GM21825 (cell line): ENCODE measurements at regions not wholly inside any gene's neighbourhood (a gene's known extent, or its start where the extent isn't known, plus 50 kb on each side); places are given as distances from the start of the nearest gene placed in this dataset.
"Not testable (repeated sequence)": the region's sequence is repeated elsewhere in the genome, so short reads cannot be mapped to it uniquely, and the experiment has no call there.

ENCODE experiments used
- ATAC-seq: cut with Tn5 transposase; IDR thresholded peaks from one replicate; pipeline ENCODE4 v1.9.1; 2021; ENCODE audit warnings: mild to moderate bottlenecking, moderate library complexity; ENCODE audit not compliant: unreplicated experiment

- no peak for ATAC-seq
Observed at GRCh38 chr22:22193923-22194322, 50.7 kb upstream of the VPREB1 start.

- ATAC-seq = not testable (repeated sequence)
Observed at GRCh38 chr22:22193462-22193861, 51.1 kb upstream of the VPREB1 start.

GRCh38 chr22:22193006-22193405 lies 51.6 kb upstream of the VPREB1 start:
- ATAC-seq = not testable (repeated sequence)

DNA sequence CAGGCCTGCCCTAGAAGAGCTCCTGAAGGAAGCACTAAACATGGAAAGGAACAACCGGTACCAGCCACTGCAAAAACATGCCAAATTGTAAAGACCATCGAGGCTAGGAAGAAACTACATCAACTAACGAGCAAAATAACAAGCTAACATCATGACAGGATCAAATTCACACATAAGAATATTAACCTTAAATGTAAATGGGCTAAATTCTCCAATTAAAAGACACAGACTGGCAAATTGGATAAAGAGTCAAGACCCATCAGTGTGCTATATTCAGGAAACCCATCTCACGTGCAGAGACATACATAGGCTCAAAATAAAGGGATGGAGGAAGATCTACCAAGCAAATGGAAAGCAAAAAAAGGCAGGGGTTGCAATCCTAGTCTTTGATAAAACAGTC lies 54.8 kb upstream of the VPREB1 start:
- ATAC-seq = not testable (repeated sequence)

DNA sequence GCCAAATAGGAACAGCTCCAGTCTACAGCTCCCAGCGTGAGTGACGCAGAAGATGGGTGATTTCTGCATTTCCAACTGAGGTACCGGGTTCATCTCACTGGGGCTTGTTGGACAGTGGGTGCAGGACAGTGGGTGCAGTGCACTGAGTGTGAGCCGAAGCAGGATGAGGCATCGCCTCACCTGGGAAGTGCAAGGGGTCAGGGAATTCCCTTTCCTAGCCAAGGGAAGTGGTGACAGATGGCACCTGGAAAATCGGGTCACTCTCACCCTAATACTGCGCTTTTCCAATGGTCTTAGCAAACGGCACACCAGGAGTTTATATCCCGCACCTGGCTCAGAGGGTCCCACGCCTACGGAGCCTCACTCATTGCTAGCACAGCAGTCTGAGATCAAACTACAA lies 56.7 kb upstream of the VPREB1 start:
- ATAC-seq = not testable (repeated sequence)

DNA sequence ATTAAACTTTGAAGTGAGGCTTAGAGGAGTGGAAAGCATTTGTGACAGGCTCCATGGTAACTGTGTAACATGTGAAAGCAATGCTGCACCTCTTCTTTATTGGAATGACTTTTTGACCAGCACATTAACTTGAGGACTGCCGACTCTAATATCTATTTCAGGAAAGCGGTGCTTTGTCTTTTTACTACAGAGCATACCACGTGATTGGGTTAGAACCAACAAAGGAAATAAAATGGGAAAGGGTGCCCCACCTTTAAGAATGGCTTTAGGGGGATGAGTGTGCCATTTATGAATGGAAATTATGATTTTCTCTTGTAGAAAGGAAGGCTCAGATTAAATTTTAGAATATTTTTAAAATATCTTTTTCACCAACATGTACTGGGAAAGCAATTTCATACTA lies 57.3 kb upstream of the VPREB1 start:
- no peak for ATAC-seq

DNA sequence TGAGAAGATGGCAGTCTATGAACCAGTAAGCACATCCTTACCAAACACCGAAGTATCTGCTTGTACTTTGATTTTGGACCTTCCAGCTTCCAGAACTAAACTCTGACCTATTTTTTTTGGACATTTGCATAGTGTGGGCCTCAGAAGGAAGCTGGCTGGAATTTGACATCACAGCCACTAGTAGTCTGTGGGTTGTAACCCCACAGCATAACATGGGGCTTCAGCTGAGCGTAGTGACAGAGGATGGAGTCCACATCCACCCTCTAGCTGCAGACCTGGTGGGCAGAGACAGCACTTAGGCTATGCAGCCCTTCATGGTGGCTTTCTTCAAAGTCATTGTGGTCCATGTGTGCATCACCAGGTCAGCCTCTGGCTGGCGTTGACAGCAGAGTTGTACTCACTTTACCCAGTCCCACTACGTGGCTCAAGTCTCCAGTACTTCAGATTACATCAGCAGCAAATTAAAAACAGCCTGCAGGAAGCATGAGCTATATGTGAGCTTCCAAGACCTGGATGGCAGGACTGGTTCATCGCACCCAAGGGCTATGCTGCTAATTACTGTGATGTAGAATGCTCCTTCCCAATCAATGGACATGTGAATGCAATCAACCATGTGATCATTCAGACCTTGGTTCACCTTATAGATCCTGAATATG lies 58.6 kb upstream of the VPREB1 start:
- no peak for ATAC-seq

DNA sequence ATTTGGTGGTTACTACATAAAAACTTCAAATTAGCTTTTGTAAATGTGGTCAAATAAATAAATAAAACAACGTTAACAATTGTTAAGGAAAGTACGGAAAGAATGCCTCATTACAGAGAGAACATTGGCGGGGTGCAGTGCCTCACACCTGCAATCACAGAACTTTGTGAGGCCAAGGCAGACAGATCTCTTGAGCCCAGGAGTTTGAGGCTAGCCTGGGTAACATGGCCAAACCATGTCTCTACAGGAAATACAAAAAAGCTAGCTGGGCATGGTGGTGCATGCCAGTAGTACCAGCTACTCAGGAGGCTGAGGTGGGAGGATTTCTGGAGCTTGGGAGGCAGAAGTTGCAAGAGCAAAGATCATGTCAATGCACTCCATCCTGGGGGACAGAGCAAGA lies 59.4 kb upstream of the VPREB1 start:
- no peak for ATAC-seq

- ATAC-seq = no peak
Observed at GRCh38 chr22:22184277-22184807, 60.2 kb upstream of the VPREB1 start.

DNA sequence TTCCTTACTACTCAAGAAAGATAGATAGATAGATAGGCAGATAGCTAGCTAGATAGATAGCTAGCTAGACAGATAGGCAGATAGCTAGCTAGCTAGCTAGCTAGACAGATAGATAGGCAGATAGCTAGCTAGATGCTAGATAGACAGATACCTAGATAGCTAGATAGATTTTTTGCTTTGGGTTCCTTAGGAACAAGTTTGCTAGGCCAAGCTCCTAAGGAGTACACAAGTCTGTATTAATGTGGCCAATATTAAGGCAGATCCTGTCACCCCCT lies 61.7 kb upstream of the VPREB1 start:
- ATAC-seq = no peak

- no peak for ATAC-seq
Observed at GRCh38 chr22:22182218-22182989, 62.2 kb upstream of the VPREB1 start.

DNA sequence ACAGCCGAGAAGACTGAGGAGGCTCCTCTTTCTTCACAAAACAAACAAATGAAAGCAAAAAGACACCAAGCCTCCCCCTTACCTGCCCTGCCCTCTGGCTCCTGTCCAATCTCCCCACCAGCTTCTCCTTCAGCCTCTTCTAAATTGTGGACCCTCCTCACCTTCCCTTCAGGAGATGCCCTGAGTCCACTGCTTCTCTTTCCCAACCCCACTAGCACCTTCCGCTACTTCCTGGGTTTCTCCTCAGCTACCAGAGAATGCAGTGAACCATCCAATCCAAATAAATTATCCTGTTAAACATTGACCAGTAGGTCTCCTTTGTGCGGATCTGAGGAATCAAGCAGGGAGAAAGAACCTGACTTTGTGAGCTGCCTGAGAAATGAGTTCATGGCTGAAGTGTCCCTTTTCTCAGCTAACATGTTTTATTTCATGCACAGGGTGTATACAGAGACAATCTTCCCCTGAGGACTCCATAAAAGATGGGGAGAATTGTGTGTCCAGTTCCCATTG lies 63.2 kb upstream of the VPREB1 start:
- ATAC-seq = no peak

GRCh38 chr22:22180738-22181285 lies 63.8 kb upstream of the VPREB1 start:
- ATAC-seq = no peak

GRCh38 chr22:22179858-22180257 lies 64.7 kb upstream of the VPREB1 start:
- ATAC-seq = no peak

GRCh38 chr22:22178992-22179391 lies 65.6 kb upstream of the VPREB1 start:
- ATAC-seq = no peak

DNA sequence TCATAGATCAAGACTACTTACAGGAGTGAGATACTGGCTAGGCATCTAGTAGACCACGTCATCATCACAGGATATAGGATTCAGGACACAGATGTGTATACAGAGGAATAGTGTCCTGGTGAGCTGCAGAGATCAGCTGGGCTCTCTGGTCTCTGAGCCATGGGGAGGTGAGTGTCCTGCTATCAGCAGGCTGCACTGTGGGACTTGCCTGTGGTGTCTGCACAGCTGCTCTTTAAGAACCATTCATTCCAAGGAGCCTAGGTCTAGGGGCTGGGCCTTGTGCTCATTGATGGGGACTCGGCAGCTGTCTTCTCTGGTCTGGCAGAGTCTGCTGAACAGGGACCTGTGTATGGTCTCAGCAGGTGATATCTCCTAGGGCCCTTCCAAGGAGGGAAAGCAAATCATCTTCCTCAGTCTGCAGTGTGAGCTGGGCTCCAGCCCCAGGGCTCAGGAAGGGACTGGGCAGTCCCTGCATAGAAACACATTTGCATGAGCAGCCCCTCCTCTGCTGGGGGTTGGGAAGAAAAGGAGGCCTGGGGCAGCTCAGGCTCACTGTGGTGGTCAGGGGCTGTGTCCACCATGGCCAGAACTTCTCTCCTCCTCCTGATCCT lies 66.1 kb upstream of the VPREB1 start:
- no peak for ATAC-seq

DNA sequence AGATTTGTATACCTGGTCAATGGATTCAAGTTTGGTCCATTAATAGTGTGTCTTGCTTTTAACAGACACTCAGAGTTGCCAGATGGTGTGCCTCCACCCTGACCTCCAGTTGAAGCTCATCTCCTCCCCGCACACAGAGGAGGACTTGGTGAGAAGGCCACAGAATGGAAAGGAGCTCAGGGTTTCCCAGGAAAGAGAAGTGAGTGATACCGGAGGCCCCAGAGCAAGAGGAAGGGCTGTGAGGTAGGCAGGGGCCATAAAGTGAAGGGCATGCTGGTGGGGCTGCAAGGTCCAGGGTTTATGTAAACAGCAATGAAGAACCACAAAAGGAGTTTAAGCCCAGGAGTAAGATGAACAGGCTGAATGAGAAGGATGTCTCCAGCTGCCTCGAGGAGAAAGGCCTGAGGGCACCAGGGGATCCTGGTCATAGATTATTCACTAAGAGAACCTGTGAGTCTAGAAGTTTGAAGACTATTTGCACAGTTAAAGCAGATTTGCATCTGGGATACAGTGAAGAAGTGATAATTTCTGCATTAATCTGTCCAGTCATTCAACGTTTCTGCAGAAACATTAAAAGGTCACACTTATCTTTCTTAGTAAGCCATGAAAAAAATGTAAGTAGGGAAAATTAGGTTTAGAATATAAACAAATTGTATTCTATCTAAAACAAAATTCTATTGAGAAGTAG lies 67.5 kb upstream of the VPREB1 start:
- ATAC-seq = no peak

DNA sequence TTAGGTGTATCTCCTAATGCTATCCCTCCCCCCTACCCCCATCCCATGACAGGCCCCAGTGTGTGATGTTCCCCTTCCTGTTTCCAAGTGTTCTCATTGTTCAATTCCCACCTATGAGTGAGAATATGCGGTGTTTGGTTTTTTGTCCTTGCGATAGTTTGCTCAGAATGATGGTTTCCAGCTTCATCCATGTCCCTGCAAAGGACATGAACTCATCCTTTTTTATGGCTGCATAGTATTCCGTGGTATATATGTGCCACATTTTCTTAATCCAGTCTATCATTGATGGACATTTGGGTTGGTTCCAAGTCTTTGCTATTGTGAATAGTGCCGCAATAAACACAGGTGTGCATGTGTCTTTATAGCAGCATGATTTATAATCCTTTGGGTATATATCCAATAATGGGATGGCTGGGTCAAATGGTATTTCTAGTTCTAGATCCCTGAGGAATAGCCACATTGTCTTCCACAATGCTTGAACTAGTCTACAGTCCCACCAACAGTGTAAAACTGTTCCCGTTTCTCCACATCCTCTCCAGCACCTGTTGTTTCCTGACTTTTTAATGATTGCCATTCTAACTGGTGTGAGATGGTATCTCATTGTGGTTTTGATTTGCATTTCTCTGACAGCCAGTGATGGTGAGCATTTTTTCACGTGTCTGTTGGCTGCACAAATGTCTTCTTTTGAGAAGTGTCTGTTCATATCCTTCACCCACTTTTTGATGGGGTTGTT lies 71.5 kb upstream of the VPREB1 start:
- not testable (repeated sequence) for ATAC-seq

- ATAC-seq = no peak
Observed at GRCh38 chr22:22171357-22172218, 73.0 kb upstream of the VPREB1 start.
